GM18507 (cell line): ENCODE measurements at regions not wholly inside any gene's neighbourhood (a gene's known extent, or its start where the extent isn't known, plus 50 kb on each side); places are given as distances from the start of the nearest gene placed in this dataset.
"Not testable (repeated sequence)": the region's sequence is repeated elsewhere in the genome, so short reads cannot be mapped to it uniquely, and the experiment has no call there.

Source experiments
- DNase-seq: peaks from one replicate; pipeline ENCODE4 v3.0.0; 2011; ENCODE audit warnings: low read depth; ENCODE audit not compliant: insufficient read length; ENCODE audit errors: extremely low spot score
- FAIRE-seq: peaks from 2 replicates; lab custom pipeline; 2011; peaks lifted over from hg19 to GRCh38; lab: Jason Lieb, UNC

- DNase-seq (no peak), FAIRE-seq (no peak)
These were observed 547.4 kb upstream of the ID2 start for GRCh38 chr2:8134473-8134932.

GRCh38 chr2:8134985-8135682, 546.7 kb upstream of the ID2 start:
- no peak for DNase-seq
- no peak for FAIRE-seq

GRCh38 chr2:8137801-8138200, 544.1 kb upstream of the ID2 start:
- DNase-seq: no peak
- no peak for FAIRE-seq

- DNase-seq (no peak), FAIRE-seq (no peak)
These were observed 543.3 kb upstream of the ID2 start for GRCh38 chr2:8138525-8138922.

GRCh38 chr2:8138923-8139667, 542.8 kb upstream of the ID2 start:
- DNase-seq (no peak), FAIRE-seq (no peak)

GRCh38 chr2:8139668-8140200, 542.1 kb upstream of the ID2 start:
- FAIRE-seq: no peak
- no peak for DNase-seq

- FAIRE-seq (no peak), DNase-seq (no peak)
These were observed 540.7 kb upstream of the ID2 start for GRCh38 chr2:8141079-8141707.

- FAIRE-seq (no peak), DNase-seq (no peak)
These were observed 540.1 kb upstream of the ID2 start for GRCh38 chr2:8141780-8142179.

GRCh38 chr2:8142461-8142860, 539.4 kb upstream of the ID2 start:
- FAIRE-seq (no peak), DNase-seq (no peak)

GRCh38 chr2:8144131-8144631, 537.7 kb upstream of the ID2 start:
- FAIRE-seq (no peak), DNase-seq (no peak)

- no peak for FAIRE-seq
These were observed 537.1 kb upstream of the ID2 start for GRCh38 chr2:8144785-8145184.

GRCh38 chr2:8145375-8145774, 536.5 kb upstream of the ID2 start:
- DNase-seq, FAIRE-seq: not testable (repeated sequence)

More at GRCh38 chr2:8144785-8145184, 537.1 kb upstream of the ID2 start:
- no peak for DNase-seq

GRCh38 chr2:8146132-8147005, 535.5 kb upstream of the ID2 start:
- DNase-seq (no peak), FAIRE-seq (no peak)

GRCh38 chr2:8148260-8149006, 533.4 kb upstream of the ID2 start:
- DNase-seq: no peak
- FAIRE-seq: no peak

GRCh38 chr2:8149007-8149405, 532.9 kb upstream of the ID2 start:
- DNase-seq (no peak), FAIRE-seq (no peak)

- no peak for DNase-seq
- FAIRE-seq: no peak
These were observed 531.8 kb upstream of the ID2 start for GRCh38 chr2:8149985-8150539.

- no peak for DNase-seq
- no peak for FAIRE-seq
These were observed 530.0 kb upstream of the ID2 start for GRCh38 chr2:8151888-8152287.
